Breast epithelium (tissue), 3 donors: ENCODE measurements at regions not wholly inside any gene's neighbourhood (a gene's known extent, or its start where the extent isn't known, plus 50 kb on each side); places are given as distances from the start of the nearest gene placed in this dataset.

Source experiments
- POLR2A ChIP-seq: fragments of 450-650 bp; IDR thresholded peaks from one replicate; pipeline ENCODE4 v1.6.1; 2016; ENCODE audit warnings: antibody characterized with exemption, mild to moderate bottlenecking, moderate library complexity
- POLR2AphosphoS5 ChIP-seq, 3 donors: sonication (generic); formaldehyde crosslinking; IDR thresholded peaks; one replicate each; pipeline ENCODE4 v1.6.1; 2017; ENCODE audit warnings: antibody characterized with exemption in 3 of 3
- TF ChIP-seq, protein P1 (sequence below), 3 donors: fragments of 450-650 bp; IDR thresholded peaks; one replicate each; pipeline ENCODE4 v1.5.1; 2016 to 2017; ENCODE audit warnings: antibody characterized with exemption in 3 of 3, mild to moderate bottlenecking in 3 of 3, moderate library complexity in 3 of 3

DNA sequence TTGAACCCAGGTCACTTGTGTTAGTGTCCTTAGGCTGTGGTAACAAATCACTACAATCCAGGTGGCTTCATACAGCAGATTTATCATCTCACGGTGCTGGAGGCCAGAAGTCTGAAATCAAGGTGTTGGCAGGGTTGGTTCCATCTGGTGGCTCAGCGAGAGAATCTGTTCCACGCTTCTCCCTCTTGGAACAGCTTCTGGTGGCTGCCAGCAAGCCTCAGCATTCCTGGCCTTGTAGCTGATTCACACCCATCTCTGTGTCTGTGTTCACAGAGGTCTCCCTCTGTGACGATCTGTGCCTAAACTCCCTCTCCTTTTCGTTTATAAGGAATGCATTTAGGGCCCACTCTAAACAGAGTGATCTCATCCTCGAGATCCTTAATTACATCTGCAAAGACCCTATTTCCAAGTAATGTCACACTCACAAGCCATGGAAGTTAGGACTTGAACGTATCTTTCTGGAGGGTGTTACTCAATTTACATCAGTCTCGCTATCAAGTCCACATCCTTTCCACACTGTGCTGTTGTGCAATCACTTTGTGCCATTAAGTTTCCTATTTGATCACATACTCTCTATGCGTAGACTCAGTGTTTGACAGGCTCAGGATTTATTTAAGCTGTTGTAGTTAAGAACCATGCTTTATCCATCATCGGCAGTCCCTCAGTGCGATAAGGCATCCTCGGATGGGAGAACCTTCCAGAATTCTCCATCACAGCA is 164.4 kb downstream of the SOCS6 start:
- TF ChIP-seq POLR2AphosphoS5 (IDR thresholded peaks at IDR 0.05): no peak
- no peak for TF ChIP-seq POLR2A
- TF ChIP-seq, protein P1, sequence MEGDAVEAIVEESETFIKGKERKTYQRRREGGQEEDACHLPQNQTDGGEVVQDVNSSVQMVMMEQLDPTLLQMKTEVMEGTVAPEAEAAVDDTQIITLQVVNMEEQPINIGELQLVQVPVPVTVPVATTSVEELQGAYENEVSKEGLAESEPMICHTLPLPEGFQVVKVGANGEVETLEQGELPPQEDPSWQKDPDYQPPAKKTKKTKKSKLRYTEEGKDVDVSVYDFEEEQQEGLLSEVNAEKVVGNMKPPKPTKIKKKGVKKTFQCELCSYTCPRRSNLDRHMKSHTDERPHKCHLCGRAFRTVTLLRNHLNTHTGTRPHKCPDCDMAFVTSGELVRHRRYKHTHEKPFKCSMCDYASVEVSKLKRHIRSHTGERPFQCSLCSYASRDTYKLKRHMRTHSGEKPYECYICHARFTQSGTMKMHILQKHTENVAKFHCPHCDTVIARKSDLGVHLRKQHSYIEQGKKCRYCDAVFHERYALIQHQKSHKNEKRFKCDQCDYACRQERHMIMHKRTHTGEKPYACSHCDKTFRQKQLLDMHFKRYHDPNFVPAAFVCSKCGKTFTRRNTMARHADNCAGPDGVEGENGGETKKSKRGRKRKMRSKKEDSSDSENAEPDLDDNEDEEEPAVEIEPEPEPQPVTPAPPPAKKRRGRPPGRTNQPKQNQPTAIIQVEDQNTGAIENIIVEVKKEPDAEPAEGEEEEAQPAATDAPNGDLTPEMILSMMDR (IDR thresholded peaks at IDR 0.05): no peak
